Naive B cell (primary cell): ENCODE measurements at regions not wholly inside any gene's neighbourhood (a gene's known extent, or its start where the extent isn't known, plus 50 kb on each side); places are given as distances from the start of the nearest gene placed in this dataset.
"Not testable (repeated sequence)": the region's sequence is repeated elsewhere in the genome, so short reads cannot be mapped to it uniquely, and the experiment has no call there.

Experiments used
- ATAC-seq, 2 donors: fragments of 150-1000 bp; cut with Tn5 transposase; 2 replicates each; pipeline ENCODE4 v1.10.0; 2021; ENCODE audit warnings: low read depth in 2 of 2, mild to moderate bottlenecking in 2 of 2, moderate library complexity in 2 of 2
- DNase-seq: peaks from one replicate; pipeline ENCODE4 v3.0.0; 2022
- H3K27ac Mint-ChIP-seq, 6 donors: one replicate each; pipeline ENCODE4 v1.8.0; 2020 to 2022; ENCODE audit warnings: mild to moderate bottlenecking in 6 of 6, mixed read lengths in 6 of 6, moderate library complexity in 5 of 6, inconsistent platforms in 2 of 6
- H3K27me3 Mint-ChIP-seq, 3 donors: one replicate each; pipeline ENCODE4 v1.8.0; 2021 to 2022; ENCODE audit warnings: mixed read lengths in 3 of 3, mild to moderate bottlenecking in 1 of 3
- H3K36me3 Mint-ChIP-seq, 2 donors: one replicate each; pipeline ENCODE4 v1.8.0; 2020 to 2022; ENCODE audit warnings: mixed read lengths in 2 of 2, inconsistent platforms in 1 of 2, mild to moderate bottlenecking in 1 of 2
- H3K4me1 Mint-ChIP-seq, 3 donors: one replicate each; pipeline ENCODE4 v1.8.0; 2020 to 2022; ENCODE audit warnings: mixed read lengths in 3 of 3, inconsistent platforms in 1 of 3, mild to moderate bottlenecking in 1 of 3, moderate library complexity in 1 of 3
- H3K4me3 Mint-ChIP-seq, 8 donors: one replicate each; pipeline ENCODE4 v1.8.0; 2020 to 2022; ENCODE audit warnings: mild to moderate bottlenecking in 8 of 8, mixed read lengths in 8 of 8, moderate library complexity in 8 of 8, inconsistent platforms in 2 of 8
- H3K9me3 Mint-ChIP-seq, 7 donors: one replicate each; pipeline ENCODE4 v1.8.0; 2020 to 2022; ENCODE audit warnings: mixed read lengths in 7 of 7, mild to moderate bottlenecking in 5 of 7, inconsistent platforms in 2 of 7, moderate library complexity in 1 of 7

GRCh38 chr6:44037847-44038542 is 89.3 kb downstream of the MRPL14 start:
- ATAC-seq (no peak), DNase-seq (no peak)
- Mint-ChIP-seq H3K4me3 (no peak overlapping the region), H3K27ac (no peak overlapping the region), H3K27me3 (peaks cover 19 to 42% (median 41%) of the 10 kb centered on the region in 3 donors), H3K4me1 (peaks cover 0 to 4% (median 0%) of the 10 kb centered on the region in 3 donors), H3K9me3 (peaks cover 0 to 2% (median 0%) of the 10 kb centered on the region in 7 donors), H3K36me3 (no peaks in the 10 kb centered on the region)

- not testable (repeated sequence) for H3K36me3 Mint-ChIP-seq, H3K4me1 Mint-ChIP-seq, H3K9me3 Mint-ChIP-seq, DNase-seq, H3K27ac Mint-ChIP-seq, ATAC-seq, H3K4me3 Mint-ChIP-seq
- H3K27me3 Mint-ChIP-seq, result peaks cover 23 to 42% (median 41%) of the 10 kb centered on the region in 3 donors
Observed at GRCh38 chr6:44037276-44037675, 90.0 kb downstream of the MRPL14 start.

GRCh38 chr6:44036699-44037101 is 90.6 kb downstream of the MRPL14 start:
- H3K27me3 Mint-ChIP-seq, result peaks cover 24 to 42% (median 41%) of the 10 kb centered on the region in 3 donors
- H3K27ac Mint-ChIP-seq, result no peak overlapping the region
- no peak overlapping the region for H3K4me3 Mint-ChIP-seq
- DNase-seq (no peak), ATAC-seq (no peak)
- H3K36me3 Mint-ChIP-seq, result no peaks in the 10 kb centered on the region
- H3K4me1 Mint-ChIP-seq, result peaks cover 0 to 4% (median 0%) of the 10 kb centered on the region in 3 donors
- peaks cover 0 to 2% (median 0%) of the 10 kb centered on the region in 7 donors for H3K9me3 Mint-ChIP-seq

- ATAC-seq (no peak), DNase-seq (no peak)
- Mint-ChIP-seq H3K27ac (no peak overlapping the region), H3K4me3 (no peak overlapping the region), H3K27me3 (peaks cover 24 to 45% (median 41%) of the 10 kb centered on the region in 3 donors), H3K4me1 (peaks cover 0 to 4% (median 0%) of the 10 kb centered on the region in 3 donors), H3K9me3 (peaks cover 0 to 2% (median 0%) of the 10 kb centered on the region in 7 donors), H3K36me3 (no peaks in the 10 kb centered on the region)
Observed at GRCh38 chr6:44036196-44036595, 91.1 kb downstream of the MRPL14 start.

GRCh38 chr6:44035621-44036020 is 91.6 kb downstream of the MRPL14 start:
- no peak for ATAC-seq
- H3K9me3 Mint-ChIP-seq, result peaks cover 0 to 2% (median 0%) of the 10 kb centered on the region in 7 donors
- H3K4me3 Mint-ChIP-seq, result no peak overlapping the region
- DNase-seq, result no peak
- H3K27me3 Mint-ChIP-seq, result peaks cover 26 to 49% (median 42%) of the 10 kb centered on the region in 3 donors
- H3K27ac Mint-ChIP-seq, result peak overlapping the region in 2 of 6 donors; percentile 1 to 57
- no peaks in the 10 kb centered on the region for H3K36me3 Mint-ChIP-seq
- peaks cover 0 to 4% (median 0%) of the 10 kb centered on the region in 3 donors for H3K4me1 Mint-ChIP-seq

GRCh38 chr6:44034931-44035345 is 92.3 kb downstream of the MRPL14 start:
- H3K36me3 Mint-ChIP-seq, result no peaks in the 10 kb centered on the region
- peaks cover 0 to 4% (median 0%) of the 10 kb centered on the region in 3 donors for H3K4me1 Mint-ChIP-seq
- ATAC-seq (no peak), DNase-seq (no peak)
- H3K9me3 Mint-ChIP-seq, result peaks cover 0 to 2% (median 0%) of the 10 kb centered on the region in 7 donors
- peak overlapping the region in 1 of 6 donors; percentile 84 for H3K27ac Mint-ChIP-seq
- no peak overlapping the region for H3K4me3 Mint-ChIP-seq
- peaks cover 33 to 55% (median 48%) of the 10 kb centered on the region in 3 donors for H3K27me3 Mint-ChIP-seq

GRCh38 chr6:44034391-44034861 is 92.8 kb downstream of the MRPL14 start:
- no peak overlapping the region for H3K4me3 Mint-ChIP-seq

GRCh38 chr6:44030812-44031454 is 96.3 kb downstream of the MRPL14 start:
- Mint-ChIP-seq H3K4me3 (no peak overlapping the region), H3K36me3 (no peaks in the 10 kb centered on the region), H3K27me3 (peaks cover 42 to 57% (median 46%) of the 10 kb centered on the region in 3 donors), H3K4me1 (peaks cover 0 to 4% (median 0%) of the 10 kb centered on the region in 3 donors), H3K9me3 (peaks cover 0 to 2% (median 0%) of the 10 kb centered on the region in 7 donors), H3K27ac (peak overlapping the region in 1 of 6 donors; percentile 47)
- ATAC-seq (no peak), DNase-seq (no peak)

More at GRCh38 chr6:44034391-44034861, 92.8 kb downstream of the MRPL14 start:
- H3K27me3 Mint-ChIP-seq, result peaks cover 34 to 59% (median 50%) of the 10 kb centered on the region in 3 donors
- H3K4me1 Mint-ChIP-seq, result peaks cover 0 to 4% (median 0%) of the 10 kb centered on the region in 3 donors
- peaks cover 0 to 2% (median 0%) of the 10 kb centered on the region in 7 donors for H3K9me3 Mint-ChIP-seq
- no peak for DNase-seq
- ATAC-seq, result no peak
- H3K36me3 Mint-ChIP-seq, result no peaks in the 10 kb centered on the region
- peak overlapping the region in 1 of 6 donors; percentile 84 for H3K27ac Mint-ChIP-seq

GRCh38 chr6:44029444-44030185 is 97.6 kb downstream of the MRPL14 start:
- H3K9me3 Mint-ChIP-seq, result no peaks in the 10 kb centered on the region
- no peak overlapping the region for H3K27ac Mint-ChIP-seq

GRCh38 chr6:44028789-44029310 is 98.4 kb downstream of the MRPL14 start:
- Mint-ChIP-seq H3K36me3 (no peaks in the 10 kb centered on the region), H3K27me3 (peaks cover 28 to 44% (median 41%) of the 10 kb centered on the region in 3 donors), H3K9me3 (no peaks in the 10 kb centered on the region), H3K4me1 (no peaks in the 10 kb centered on the region), H3K27ac (no peak overlapping the region), H3K4me3 (no peak overlapping the region)
- ATAC-seq (no peak), DNase-seq (no peak)

More at GRCh38 chr6:44029444-44030185, 97.6 kb downstream of the MRPL14 start:
- H3K36me3 Mint-ChIP-seq, result no peaks in the 10 kb centered on the region
- DNase-seq (no peak), ATAC-seq (no peak)
- peaks cover 33 to 46% (median 44%) of the 10 kb centered on the region in 3 donors for H3K27me3 Mint-ChIP-seq
- no peak overlapping the region for H3K4me3 Mint-ChIP-seq
- no peaks in the 10 kb centered on the region for H3K4me1 Mint-ChIP-seq

GRCh38 chr6:44025226-44025625 is 102.0 kb downstream of the MRPL14 start:
- peaks cover 41 to 52% (median 46%) of the 10 kb centered on the region in 3 donors for H3K27me3 Mint-ChIP-seq
- no peaks in the 10 kb centered on the region for H3K9me3 Mint-ChIP-seq
- H3K4me3 Mint-ChIP-seq, result no peak overlapping the region
- DNase-seq, result no peak
- H3K36me3 Mint-ChIP-seq, result no peaks in the 10 kb centered on the region
- no peak overlapping the region for H3K27ac Mint-ChIP-seq
- no peaks in the 10 kb centered on the region for H3K4me1 Mint-ChIP-seq
- ATAC-seq, result no peak

- ATAC-seq, result no peak
- Mint-ChIP-seq H3K36me3 (no peaks in the 10 kb centered on the region), H3K27ac (peak overlapping the region in 1 of 6 donors; percentile 22), H3K9me3 (no peaks in the 10 kb centered on the region), H3K4me1 (no peaks in the 10 kb centered on the region), H3K27me3 (peaks cover 38 to 52% (median 47%) of the 10 kb centered on the region in 3 donors), H3K4me3 (no peak overlapping the region)
- DNase-seq, result no peak
Observed at GRCh38 chr6:44024574-44025219, 102.6 kb downstream of the MRPL14 start.
